SK-N-SH (cell line): ENCODE measurements at regions not wholly inside any gene's neighbourhood (a gene's known extent, or its start where the extent isn't known, plus 50 kb on each side); places are given as distances from the start of the nearest gene placed in this dataset.
A peak's percentile ranks its signal among the peaks of the same experiment; 100 is the strongest.

ENCODE experiments used
- CHD2 ChIP-seq: fragments of 150-350 bp; IDR thresholded peaks from 2 replicates; pipeline ENCODE4 v1.6.1; 2018; ENCODE audit warnings: low read length; ENCODE audit not compliant: partially characterized antibody
- CTCF ChIP-seq: fragments of 200-600 bp; sonication (generic); IDR thresholded peaks from 2 replicates; pipeline ENCODE4 v1.6.1; 2017; ENCODE audit warnings: antibody characterized with exemption, mild to moderate bottlenecking, moderate library complexity
- EP300 ChIP-seq, 2 experiments: IDR thresholded peaks; 2 replicates each; pipeline versions ENCODE4 v1.4.0 to v1.6.1; 2012; ENCODE audit warnings: borderline replicate concordance in 1 of 2, low read depth in 1 of 2, low read length in 1 of 2
- EZH2phosphoT487 ChIP-seq: fragments of 200-600 bp; sonication (generic); IDR thresholded peaks from 2 replicates; pipeline ENCODE4 v1.6.1; 2017; ENCODE audit warnings: low read depth, mixed run types, mild to moderate bottlenecking, antibody characterized with exemption, moderate library complexity, borderline replicate concordance
- POLR2AphosphoS5 ChIP-seq: IDR thresholded peaks from 2 replicates; pipeline ENCODE4 v1.6.1; 2012; ENCODE audit warnings: low read depth, low read length
- RAD21 ChIP-seq: IDR thresholded peaks from 2 replicates; pipeline ENCODE4 v1.6.1; 2012; ENCODE audit warnings: mild to moderate bottlenecking, low read length
- RFX5 ChIP-seq: IDR thresholded peaks from 2 replicates; pipeline ENCODE4 v1.6.1; 2012; ENCODE audit warnings: mild to moderate bottlenecking, improper control_type of control experiment, low read length
- SIN3A ChIP-seq: IDR thresholded peaks from 2 replicates; pipeline ENCODE4 v1.6.1; 2012; ENCODE audit warnings: low read depth, mild to moderate bottlenecking, low read length, moderate library complexity, borderline replicate concordance
- TF ChIP-seq, protein P1 (sequence below): IDR thresholded peaks from 2 replicates; pipeline ENCODE4 v1.6.1; 2012; ENCODE audit warnings: mild to moderate bottlenecking, low read depth, low read length, moderate library complexity

GRCh38 chr22:48576333-48577013, 1251.2 kb downstream of the BRD1 start:
- TF ChIP-seq CTCF (peak; percentile 22; the same call in 1 of the 2 replicates), EZH2phosphoT487 (no peak), RFX5 (no peak), RAD21 (peak; percentile 59), SIN3A (no peak), POLR2AphosphoS5 (no peak), CHD2 (no peak), EP300 (IDR thresholded peaks at IDR 0.05; ENCODE audit: borderline replicate concordance in 1 of 2, low read depth in 1 of 2, low read length in 1 of 2) (no peak)
- TF ChIP-seq, protein P1, sequence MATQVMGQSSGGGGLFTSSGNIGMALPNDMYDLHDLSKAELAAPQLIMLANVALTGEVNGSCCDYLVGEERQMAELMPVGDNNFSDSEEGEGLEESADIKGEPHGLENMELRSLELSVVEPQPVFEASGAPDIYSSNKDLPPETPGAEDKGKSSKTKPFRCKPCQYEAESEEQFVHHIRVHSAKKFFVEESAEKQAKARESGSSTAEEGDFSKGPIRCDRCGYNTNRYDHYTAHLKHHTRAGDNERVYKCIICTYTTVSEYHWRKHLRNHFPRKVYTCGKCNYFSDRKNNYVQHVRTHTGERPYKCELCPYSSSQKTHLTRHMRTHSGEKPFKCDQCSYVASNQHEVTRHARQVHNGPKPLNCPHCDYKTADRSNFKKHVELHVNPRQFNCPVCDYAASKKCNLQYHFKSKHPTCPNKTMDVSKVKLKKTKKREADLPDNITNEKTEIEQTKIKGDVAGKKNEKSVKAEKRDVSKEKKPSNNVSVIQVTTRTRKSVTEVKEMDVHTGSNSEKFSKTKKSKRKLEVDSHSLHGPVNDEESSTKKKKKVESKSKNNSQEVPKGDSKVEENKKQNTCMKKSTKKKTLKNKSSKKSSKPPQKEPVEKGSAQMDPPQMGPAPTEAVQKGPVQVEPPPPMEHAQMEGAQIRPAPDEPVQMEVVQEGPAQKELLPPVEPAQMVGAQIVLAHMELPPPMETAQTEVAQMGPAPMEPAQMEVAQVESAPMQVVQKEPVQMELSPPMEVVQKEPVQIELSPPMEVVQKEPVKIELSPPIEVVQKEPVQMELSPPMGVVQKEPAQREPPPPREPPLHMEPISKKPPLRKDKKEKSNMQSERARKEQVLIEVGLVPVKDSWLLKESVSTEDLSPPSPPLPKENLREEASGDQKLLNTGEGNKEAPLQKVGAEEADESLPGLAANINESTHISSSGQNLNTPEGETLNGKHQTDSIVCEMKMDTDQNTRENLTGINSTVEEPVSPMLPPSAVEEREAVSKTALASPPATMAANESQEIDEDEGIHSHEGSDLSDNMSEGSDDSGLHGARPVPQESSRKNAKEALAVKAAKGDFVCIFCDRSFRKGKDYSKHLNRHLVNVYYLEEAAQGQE = no peak
